ENCODE measurements at regions not wholly inside any gene's neighbourhood (a gene's known extent, or its start where the extent isn't known, plus 50 kb on each side); places are given as distances from the start of the nearest gene placed in this dataset.
"Not testable (repeated sequence)": the region's sequence is repeated elsewhere in the genome, so short reads cannot be mapped to it uniquely, and the experiment has no call there.

DNA sequence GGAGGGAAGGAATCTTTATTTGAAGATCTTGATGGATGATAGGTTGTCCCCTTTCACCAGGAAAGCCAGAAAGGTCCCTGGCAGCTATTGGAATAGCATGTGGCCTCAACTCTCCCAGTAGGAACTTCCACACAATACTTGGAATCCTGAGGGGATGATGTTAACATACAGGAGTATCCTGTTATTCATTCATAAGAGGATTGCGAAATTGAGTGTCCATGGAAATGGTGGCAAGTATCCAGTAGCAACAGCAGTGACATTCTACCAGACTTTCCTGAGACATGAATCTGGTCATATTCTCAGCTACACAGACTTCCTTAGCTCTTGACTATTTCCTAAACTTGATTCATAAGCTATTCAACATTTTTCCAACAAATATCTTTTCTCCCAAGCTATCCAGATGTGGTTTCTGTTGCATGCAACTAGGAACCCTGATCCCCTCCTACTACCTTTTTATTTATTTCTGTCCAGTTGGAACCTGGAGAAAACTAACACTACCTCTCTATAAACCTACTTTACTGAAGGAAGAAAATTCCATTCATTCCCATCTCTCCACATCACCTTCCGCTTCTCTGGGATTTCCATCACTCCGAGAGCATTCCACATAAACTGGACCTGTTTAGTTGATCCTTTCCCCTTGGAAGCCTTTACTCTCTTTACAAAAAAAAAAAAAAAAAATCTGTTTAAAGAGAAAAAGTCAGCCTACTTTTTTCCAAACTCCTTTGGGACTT, 101.8 kb downstream of the ANXA5 start:
- no peak for DNase-seq (ENCODE audit: low spot score)
- peaks cover 2% of the 10 kb centered on the region for H3K4me1 Mint-ChIP-seq
- Histone ChIP-seq H3K9me3 (ENCODE audit: low read depth) (no peaks in the 10 kb centered on the region), H3K4me1 (no peaks in the 10 kb centered on the region), H3K36me3 (no peaks in the 10 kb centered on the region), H3F3A (ENCODE audit: low read depth) (no peaks in the 10 kb centered on the region), H3K27me3 (no peaks in the 10 kb centered on the region), H2AFZ (replicated peaks) (no peak overlapping the region), H3K27ac (no peak overlapping the region), H3K79me2 (ENCODE audit: low read depth) (no peaks in the 10 kb centered on the region), H3K4me3 (no peak overlapping the region), H4K20me1 (ENCODE audit: low read depth) (no peaks in the 10 kb centered on the region), H3K9ac (no peak overlapping the region), H3K4me2 (no peak overlapping the region)
- TF ChIP-seq EZH2 (IDR thresholded peaks at IDR 0.05): no peak
- no peak for TF ChIP-seq EZH2phosphoT487 (IDR thresholded peaks at IDR 0.05)
- no peak for TF ChIP-seq CTCF (IDR thresholded peaks at IDR 0.05)
- peaks cover 3% of the 10 kb centered on the region for H3K27me3 Mint-ChIP-seq (ENCODE audit: insufficient read depth, low read depth)
- no peaks in the 10 kb centered on the region for H3K36me3 Mint-ChIP-seq
- H3K27ac Mint-ChIP-seq: no peak overlapping the region
- H3K4me3 Mint-ChIP-seq: no peak overlapping the region
- peaks cover 2% of the 10 kb centered on the region for H3K9me3 Mint-ChIP-seq

GRCh38 chr4:121593760-121594159, 103.0 kb downstream of the ANXA5 start:
- Histone ChIP-seq H3K36me3 (no peaks in the 10 kb centered on the region), H3F3A (ENCODE audit: low read depth) (no peaks in the 10 kb centered on the region), H3K79me2 (ENCODE audit: low read depth) (no peaks in the 10 kb centered on the region), H2AFZ (replicated peaks) (no peak overlapping the region), H3K4me1 (no peaks in the 10 kb centered on the region), H3K9ac (no peak overlapping the region), H3K27me3 (no peaks in the 10 kb centered on the region), H3K27ac (no peak overlapping the region), H3K4me2 (no peak overlapping the region), H3K4me3 (no peak overlapping the region), H4K20me1 (ENCODE audit: low read depth) (no peaks in the 10 kb centered on the region), H3K9me3 (ENCODE audit: low read depth) (no peaks in the 10 kb centered on the region)
- Mint-ChIP-seq H3K4me3 (no peak overlapping the region), H3K4me1 (no peaks in the 10 kb centered on the region), H3K27ac (no peak overlapping the region), H3K9me3 (peaks cover 2% of the 10 kb centered on the region), H3K27me3 (ENCODE audit: insufficient read depth, low read depth) (peaks cover 3% of the 10 kb centered on the region), H3K36me3 (no peaks in the 10 kb centered on the region)
- no peak for DNase-seq (ENCODE audit: low spot score)
- TF ChIP-seq CTCF (IDR thresholded peaks at IDR 0.05) (no peak), EZH2phosphoT487 (IDR thresholded peaks at IDR 0.05) (no peak), EZH2 (IDR thresholded peaks at IDR 0.05) (no peak)

DNA sequence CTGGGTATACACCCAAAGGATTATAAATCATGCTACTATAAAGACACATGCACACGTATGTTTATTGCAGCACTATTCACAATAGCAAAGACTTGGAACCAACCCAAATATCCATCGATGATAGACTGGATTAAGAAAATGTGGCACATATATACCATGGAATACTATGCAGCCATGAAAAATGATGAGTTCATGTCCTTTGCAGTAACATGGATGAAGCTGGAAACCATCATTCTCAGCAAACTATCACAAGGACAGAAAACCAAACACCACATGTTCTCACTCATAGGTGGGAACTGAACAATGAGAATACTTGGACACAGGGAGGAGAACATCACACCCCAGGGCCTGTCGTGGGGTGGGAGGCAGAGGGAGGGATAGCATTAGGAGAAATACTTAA, 104.5 kb downstream of the ANXA5 start:
- H3K4me3 Mint-ChIP-seq; H3K36me3 Mint-ChIP-seq; DNase-seq (ENCODE audit: low spot score): not testable (repeated sequence)

DNA sequence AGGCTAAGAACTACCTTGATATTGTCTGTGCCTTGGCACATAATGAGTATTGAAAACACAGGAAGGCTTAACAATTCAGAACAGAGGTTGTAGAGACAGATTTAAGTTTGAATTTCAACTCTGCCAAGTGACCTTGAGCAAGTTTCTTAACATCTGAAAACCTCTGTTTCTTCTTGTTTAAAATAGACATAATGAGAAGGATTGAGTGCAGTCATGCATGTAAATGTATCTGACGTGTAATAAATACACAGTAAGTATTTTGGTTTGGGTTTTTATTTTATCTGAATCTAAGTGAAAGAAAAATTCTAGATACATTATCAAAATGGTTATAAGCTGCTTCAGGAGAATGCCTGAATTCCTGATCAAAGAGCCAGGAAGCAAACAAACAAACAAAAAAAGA, 111.9 kb downstream of the ANXA5 start:
- Mint-ChIP-seq H3K9me3 (no peaks in the 10 kb centered on the region), H3K27me3 (ENCODE audit: insufficient read depth, low read depth) (no peaks in the 10 kb centered on the region), H3K4me3 (no peak overlapping the region), H3K4me1 (peaks cover 19% of the 10 kb centered on the region), H3K27ac (no peak overlapping the region), H3K36me3 (no peaks in the 10 kb centered on the region)
- H3K36me3 ChIP-seq: no peaks in the 10 kb centered on the region
- H3F3A ChIP-seq (ENCODE audit: low read depth): no peaks in the 10 kb centered on the region
- no peak overlapping the region for H3K9ac ChIP-seq
- H3K9me3 ChIP-seq (ENCODE audit: low read depth): no peaks in the 10 kb centered on the region
- H3K79me2 ChIP-seq (ENCODE audit: low read depth): no peaks in the 10 kb centered on the region
- no peak overlapping the region for H3K27ac ChIP-seq
- H3K4me2 ChIP-seq: no peak overlapping the region
- DNase-seq (ENCODE audit: low spot score): no peak
- TF ChIP-seq CTCF (IDR thresholded peaks at IDR 0.05) (no peak), EZH2phosphoT487 (IDR thresholded peaks at IDR 0.05) (no peak), EZH2 (IDR thresholded peaks at IDR 0.05) (no peak)
- no peak overlapping the region for H2AFZ ChIP-seq (replicated peaks)
- no peaks in the 10 kb centered on the region for H3K4me1 ChIP-seq
- H3K27me3 ChIP-seq: no peaks in the 10 kb centered on the region
- no peak overlapping the region for H3K4me3 ChIP-seq
- H4K20me1 ChIP-seq (ENCODE audit: low read depth): no peaks in the 10 kb centered on the region

More for the DNA sequence above, 104.5 kb downstream of the ANXA5 start:
- not testable (repeated sequence) for H3F3A ChIP-seq (ENCODE audit: low read depth); H3K27ac ChIP-seq; H3K4me1 ChIP-seq; H3K9me3 ChIP-seq (ENCODE audit: low read depth); H2AFZ ChIP-seq (replicated peaks); H4K20me1 ChIP-seq (ENCODE audit: low read depth); H3K79me2 ChIP-seq (ENCODE audit: low read depth); H3K4me3 ChIP-seq; H3K9me3 Mint-ChIP-seq; H3K9ac ChIP-seq; H3K27me3 ChIP-seq; H3K27me3 Mint-ChIP-seq (ENCODE audit: insufficient read depth, low read depth); H3K4me1 Mint-ChIP-seq; H3K4me2 ChIP-seq; H3K36me3 ChIP-seq; H3K27ac Mint-ChIP-seq
